H1 (cell line): ENCODE measurements at regions not wholly inside any gene's neighbourhood (a gene's known extent, or its start where the extent isn't known, plus 50 kb on each side); places are given as distances from the start of the nearest gene placed in this dataset.

ENCODE experiments used
- CTCF ChIP-seq, 3 experiments: IDR thresholded peaks; 1 replicate in 2 of 3; 2 replicates in 1 of 3; pipeline versions ENCODE4 v1.5.1 to v1.6.1; 2011; ENCODE audit warnings: low read length in 3 of 3, mild to moderate bottlenecking in 3 of 3, inconsistent platforms in 2 of 3, low read depth in 1 of 3, moderate library complexity in 1 of 3; ENCODE audit not compliant: insufficient read depth in 1 of 3; ENCODE audit errors: control extremely low read depth in 1 of 3
- MAFK ChIP-seq: IDR thresholded peaks from 2 replicates; pipeline ENCODE4 v1.6.1; 2012; ENCODE audit warnings: low read depth, mild to moderate bottlenecking, improper control_type of control experiment, low read length
- MAX ChIP-seq: IDR thresholded peaks from 2 replicates; pipeline ENCODE4 v1.6.1; 2012; ENCODE audit warnings: inconsistent platforms
- POLR2AphosphoS5 ChIP-seq: IDR thresholded peaks from 2 replicates; pipeline ENCODE4 v1.6.1; 2011; ENCODE audit warnings: low read depth, low read length

- no peak for TF ChIP-seq CTCF (IDR thresholded peaks at IDR 0.05; ENCODE audit: control extremely low read depth in 1 of 3, insufficient read depth in 1 of 3, low read depth in 1 of 3, low read length in 3 of 3)
- no peak for TF ChIP-seq MAX
- no peak for TF ChIP-seq POLR2AphosphoS5
- no peak for TF ChIP-seq MAFK
Measured at GRCh38 chr5:163342306-163342705, 95.1 kb upstream of the CCNG1 start.
